HG02798 (cell line): ENCODE measurements at regions not wholly inside any gene's neighbourhood (a gene's known extent, or its start where the extent isn't known, plus 50 kb on each side); places are given as distances from the start of the nearest gene placed in this dataset.

Experiments
- ATAC-seq: cut with Tn5 transposase; IDR thresholded peaks from one replicate; pipeline ENCODE4 v1.9.1; 2021; ENCODE audit warnings: mild to moderate bottlenecking; ENCODE audit not compliant: unreplicated experiment, poor library complexity

- ATAC-seq: no peak
These were observed 498.7 kb downstream of the NXPH1 start for GRCh38 chr7:8931906-8932646.

DNA sequence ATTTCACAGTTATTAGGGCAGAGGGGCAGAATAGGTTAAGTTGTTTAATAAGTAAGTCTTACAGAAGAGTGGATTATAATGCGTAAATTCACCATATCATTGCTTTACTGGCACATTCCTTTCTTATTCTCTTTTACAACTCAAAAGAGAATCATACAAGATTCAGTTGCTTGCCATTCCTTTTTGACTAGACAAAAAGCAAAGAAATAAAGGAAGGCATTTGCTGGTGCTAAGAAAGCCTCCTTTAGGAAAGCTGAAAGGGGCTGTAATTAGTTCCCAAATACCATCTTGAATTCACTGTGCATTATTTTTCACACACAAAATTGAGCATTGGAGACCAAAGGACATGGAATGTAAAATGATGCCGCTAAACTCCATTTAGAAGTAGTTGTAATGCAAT lies 499.3 kb downstream of the NXPH1 start:
- no peak for ATAC-seq

DNA sequence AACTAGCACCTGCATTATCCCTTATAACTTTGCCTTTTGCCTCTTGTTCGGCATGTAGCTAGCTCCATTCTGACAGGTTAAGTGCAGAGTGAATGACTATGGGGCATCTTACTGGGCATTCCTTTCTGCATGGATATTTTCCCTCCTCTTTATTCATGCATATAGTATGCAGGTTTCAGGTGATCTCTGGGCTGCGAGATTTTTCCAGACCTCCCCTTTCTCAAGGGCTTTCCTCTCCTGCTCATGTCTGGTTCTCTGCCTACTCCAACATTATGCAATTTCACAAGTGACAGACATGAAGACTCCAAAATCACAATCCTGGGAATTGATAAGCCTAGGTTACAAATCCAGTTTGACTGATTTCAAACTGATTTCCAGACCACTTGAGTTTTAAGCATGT lies 503.8 kb downstream of the NXPH1 start:
- ATAC-seq: no peak

DNA sequence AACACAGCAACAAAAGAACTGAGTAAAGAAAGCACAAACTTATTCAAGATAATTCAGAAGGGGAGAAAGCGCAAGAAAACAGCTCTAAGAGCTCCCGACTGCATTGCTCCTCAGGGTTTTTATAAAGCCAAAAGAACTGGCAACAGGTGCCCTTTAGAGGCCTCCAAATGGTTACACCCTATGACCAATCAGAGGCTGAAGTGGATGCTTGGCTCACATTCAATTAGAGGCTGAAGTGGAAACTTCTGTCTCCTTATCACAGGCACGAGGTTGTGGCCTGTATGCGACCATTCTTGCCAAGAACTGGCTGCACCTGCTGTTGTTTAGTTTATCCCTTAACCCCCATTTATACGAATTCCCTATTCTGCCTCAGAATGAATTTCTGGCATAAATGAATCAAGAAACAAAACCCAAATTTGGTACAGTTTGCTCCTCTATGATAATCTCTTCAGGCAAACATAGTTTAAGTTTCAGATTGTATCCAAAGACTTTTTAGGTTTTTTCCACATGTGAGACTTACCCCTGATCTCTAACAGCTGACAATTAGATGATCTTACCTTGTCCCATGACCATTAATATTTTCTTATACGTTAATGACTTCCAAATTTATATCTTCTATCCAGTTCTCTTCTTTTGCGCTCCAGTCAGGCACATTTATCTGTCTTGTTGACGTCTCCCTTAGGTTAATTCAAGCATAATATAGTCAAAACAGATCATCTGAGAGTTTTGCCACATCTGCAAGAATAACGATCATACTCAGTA lies 504.8 kb downstream of the NXPH1 start:
- ATAC-seq: no peak

DNA sequence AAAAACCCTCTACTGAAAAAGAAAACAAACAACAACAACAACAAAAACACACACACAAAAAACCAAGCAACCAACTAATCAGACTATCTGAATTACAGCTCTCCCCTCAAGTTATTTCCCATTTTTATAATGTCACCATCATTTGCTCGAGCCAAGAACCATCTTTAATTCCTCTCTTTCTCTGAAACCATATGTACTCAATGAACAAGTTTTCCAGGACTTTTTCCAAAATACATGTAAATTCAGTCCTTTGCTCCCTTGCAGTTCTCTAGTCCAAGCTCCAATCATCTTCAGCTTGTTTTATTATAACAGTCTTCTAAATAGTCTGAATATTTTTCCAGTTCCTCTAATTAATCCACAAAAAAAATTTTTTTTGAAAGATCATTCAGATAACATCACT lies 506.0 kb downstream of the NXPH1 start:
- no peak for ATAC-seq

DNA sequence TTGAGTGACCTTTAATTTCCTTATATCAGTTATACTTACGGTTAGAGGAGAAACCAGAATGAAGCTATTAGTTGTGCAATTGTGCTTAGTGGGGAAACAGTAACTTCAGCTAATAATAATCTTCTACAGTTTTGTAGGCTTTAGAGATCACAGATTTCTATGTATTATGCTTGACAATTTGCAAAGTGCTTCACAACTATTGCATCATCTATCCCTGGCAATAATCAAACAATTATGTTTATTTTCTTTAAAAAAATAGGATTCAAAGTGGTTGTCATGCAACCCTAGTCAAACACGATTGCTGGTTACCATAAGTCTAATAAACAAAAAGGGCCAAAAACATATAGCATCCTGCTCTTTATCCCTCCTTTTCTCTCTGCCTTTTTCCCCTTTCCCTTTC lies 530.3 kb downstream of the NXPH1 start:
- ATAC-seq: no peak

DNA sequence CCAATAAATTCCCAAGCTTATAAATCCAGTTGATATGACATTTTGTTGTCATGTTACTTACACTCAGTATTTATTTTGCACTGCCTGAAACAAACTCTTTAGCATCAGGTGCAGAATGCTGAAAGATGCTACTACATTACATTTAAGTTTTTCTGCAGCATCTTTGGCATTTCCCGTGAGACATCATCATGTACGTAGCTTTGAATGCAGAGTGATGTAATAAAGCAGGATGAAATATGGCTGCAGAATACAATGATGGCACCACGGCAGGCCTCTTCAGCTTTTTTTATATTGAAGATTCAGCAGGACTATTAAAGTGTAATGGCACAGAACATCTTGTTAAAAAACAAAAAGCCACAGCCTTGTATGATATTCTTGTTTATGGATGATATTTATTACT lies 531.8 kb downstream of the NXPH1 start:
- ATAC-seq: no peak

DNA sequence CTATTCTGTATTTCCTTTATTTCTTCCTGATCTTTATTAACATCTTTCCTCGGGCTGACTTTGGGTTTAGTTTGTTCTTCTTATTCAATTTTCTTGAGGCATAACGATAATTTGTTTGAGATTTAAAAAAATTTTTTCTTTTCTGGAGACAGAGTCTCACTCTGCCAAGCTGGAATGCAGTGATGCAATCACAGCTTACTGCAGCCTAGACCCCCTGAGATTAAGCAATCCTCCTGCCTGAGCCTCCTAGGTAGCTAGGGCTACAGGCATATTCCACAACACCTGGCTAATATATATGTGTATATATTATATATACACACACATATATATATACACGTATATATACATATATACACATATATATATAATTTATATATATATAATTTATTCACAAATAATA lies 540.2 kb downstream of the NXPH1 start:
- no peak for ATAC-seq

DNA sequence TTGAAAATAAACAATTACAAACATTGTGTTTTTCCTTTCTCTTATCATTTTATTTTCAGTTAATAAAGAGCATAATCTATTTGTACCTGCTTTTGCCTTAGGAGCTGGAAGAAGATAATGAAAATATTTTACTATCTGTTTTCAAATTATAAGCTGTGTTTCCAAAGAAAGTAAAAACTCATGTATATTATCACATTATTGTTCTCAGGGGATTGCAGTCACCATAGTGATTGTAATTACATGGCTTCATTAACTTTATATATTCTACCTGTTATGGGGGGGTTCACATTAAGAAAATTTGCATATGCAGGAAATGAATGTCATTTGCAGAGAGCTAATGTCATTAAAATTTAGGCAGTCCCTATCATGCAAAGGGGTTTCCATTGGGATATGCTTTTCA lies 542.3 kb downstream of the NXPH1 start:
- ATAC-seq: no peak

- no peak for ATAC-seq
These were observed 549.1 kb downstream of the NXPH1 start for GRCh38 chr7:8982338-8982992.

DNA sequence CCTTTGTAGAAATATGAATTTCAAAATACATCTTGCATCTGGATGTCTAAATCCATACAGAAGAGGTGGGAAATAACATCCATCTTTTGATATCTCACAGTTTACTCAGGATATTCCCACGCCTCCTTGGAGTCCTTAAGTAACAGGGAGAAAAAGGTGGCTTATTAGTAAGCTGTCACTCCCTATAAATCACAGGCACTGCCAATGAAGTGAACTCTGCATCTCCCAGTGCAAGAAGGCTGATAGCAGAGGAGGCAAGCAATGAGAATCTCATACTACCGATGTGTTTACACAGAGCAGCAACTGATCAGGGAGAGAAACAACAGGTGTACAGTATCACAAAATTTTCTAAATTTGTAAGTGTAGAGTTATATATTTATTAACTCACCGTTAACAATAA lies 551.8 kb downstream of the NXPH1 start:
- ATAC-seq: no peak

- no peak for ATAC-seq
These were observed 554.9 kb downstream of the NXPH1 start for GRCh38 chr7:8988267-8988666.

DNA sequence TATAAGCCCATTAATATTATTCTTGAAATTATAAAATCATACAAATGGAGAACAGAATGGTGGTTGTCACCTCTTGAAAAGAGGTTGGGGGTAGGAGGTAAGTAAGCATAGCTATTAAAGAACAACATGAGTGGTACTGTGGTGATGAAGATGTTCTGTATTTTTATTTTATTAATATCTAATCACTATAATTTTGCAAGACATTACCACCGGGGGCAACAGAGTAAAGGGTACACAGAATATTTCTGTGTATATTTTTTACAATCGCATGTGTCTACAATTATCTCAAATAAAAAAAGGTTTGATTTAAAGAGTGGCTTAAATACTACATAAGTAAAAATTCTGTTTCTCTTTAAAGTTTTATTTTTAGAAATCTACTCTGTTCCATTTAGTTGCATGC lies 557.8 kb downstream of the NXPH1 start:
- ATAC-seq: no peak

- no peak for ATAC-seq
These were observed 565.4 kb downstream of the NXPH1 start for GRCh38 chr7:8998762-8999161.

DNA sequence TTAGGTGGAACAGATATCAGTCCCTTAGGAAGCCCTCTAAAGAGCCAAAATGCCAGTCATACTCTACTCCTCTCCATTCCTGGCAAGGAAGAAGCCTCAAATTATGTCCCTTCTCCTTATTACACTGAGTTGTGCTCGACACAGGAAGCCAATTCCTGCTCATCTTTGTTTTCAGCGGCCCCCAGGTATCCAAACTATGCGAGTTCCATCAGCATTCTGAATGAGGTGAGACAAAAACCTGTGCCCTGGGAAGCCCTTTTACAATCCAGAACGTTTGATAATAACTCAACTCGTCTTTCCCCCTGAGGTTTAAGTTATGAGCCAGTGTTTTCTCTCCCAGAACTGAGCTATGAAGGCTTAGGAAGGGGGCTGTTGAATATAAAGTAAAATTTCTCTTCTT lies 580.5 kb downstream of the NXPH1 start:
- ATAC-seq: no peak

DNA sequence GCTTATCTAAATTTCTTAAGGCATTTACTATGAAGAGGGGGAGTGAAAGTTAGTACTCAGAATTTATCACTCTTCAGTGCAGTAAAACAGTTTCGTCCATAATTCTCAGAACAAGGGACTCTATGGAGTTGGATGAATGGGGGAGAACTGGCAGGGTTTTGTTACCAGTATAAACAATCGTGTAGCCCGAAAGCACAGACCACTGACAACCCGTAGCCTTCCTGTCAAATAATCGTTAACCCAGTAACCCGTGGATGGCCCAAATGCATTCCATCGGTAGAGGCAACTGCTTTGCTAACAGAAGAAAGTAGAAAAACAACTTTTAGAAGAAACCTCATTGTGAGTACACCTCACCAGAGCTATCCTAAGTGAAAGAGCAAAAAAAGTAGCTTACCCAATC lies 583.9 kb downstream of the NXPH1 start:
- no peak for ATAC-seq

DNA sequence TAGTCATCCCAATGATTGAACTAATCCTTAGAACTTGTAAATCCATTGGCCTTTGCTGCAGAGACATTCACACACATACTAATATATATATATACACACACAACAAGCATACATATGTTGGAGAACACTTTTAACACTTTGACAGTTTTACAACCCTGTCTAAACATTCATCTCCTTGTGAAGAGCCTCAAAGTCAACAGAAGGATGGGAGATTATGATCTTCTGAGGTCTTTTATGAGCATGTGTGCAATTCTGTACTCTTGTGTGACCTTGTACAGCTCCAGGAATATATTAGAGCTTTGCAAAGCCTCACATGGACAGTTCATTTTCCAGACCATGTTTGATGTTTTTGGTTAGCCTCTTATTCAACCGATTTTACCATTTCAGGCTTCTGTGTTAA lies 589.0 kb downstream of the NXPH1 start:
- ATAC-seq: no peak

DNA sequence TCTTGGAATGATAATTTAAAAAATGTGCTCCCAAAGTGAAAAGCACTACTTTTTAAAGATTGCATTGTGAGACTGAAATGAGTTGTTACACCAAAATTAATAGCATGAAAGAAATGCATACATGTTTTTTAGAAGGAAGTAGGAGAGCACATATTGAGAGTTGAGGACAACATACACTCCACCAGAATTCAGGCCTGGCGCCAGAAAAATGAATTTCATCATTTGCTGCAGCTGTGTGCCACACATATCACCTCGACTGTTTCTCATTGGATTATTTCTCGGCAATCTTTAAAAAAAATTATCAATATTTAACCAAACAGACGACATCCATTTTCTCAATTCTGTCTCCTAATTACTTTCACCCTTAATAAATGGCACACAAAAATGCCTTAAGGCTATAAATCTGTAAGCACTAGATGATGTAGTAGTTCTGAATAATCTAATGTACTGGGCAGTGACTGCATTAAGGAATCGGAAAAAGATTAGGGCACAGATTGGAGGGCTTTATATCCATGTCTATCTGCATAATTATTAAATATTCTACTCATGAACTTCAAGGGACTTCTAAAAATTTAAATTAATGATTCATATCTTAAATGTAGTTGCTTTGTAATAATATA lies 590.4 kb downstream of the NXPH1 start:
- ATAC-seq: no peak

GRCh38 chr7:9026121-9026520 lies 592.7 kb downstream of the NXPH1 start:
- no peak for ATAC-seq

DNA sequence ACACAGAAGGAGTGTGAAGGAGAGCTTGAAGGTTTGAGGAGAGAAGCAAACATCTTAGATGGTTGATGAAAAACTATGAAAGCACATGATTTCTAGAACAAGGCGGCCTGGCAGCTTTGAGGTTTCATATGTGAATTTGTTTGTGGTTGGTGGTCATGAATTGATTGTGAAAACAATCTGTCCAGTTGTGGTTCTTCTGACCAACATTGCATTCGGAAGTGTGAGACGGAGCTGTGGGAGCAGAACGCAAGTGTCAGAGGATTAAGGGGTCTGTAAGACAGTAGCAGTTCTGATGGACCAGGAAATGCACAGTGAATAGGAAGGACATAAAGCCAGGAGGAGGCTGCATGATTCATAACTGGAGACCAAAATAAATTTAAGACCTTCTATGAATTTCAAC lies 594.6 kb downstream of the NXPH1 start:
- no peak for ATAC-seq
